Epithelial cell of esophagus (primary cell): ENCODE measurements at regions not wholly inside any gene's neighbourhood (a gene's known extent, or its start where the extent isn't known, plus 50 kb on each side); places are given as distances from the start of the nearest gene placed in this dataset.

Experiments
- DNase-seq: peaks from one replicate; pipeline ENCODE4 v3.0.0; 2010; ENCODE audit warnings: low read depth
- H3K4me3 ChIP-seq: 2 replicates; pipeline ENCODE4 v1.5.1; 2011; ENCODE audit warnings: mild to moderate bottlenecking, low read length, control low read depth
- CTCF ChIP-seq: IDR thresholded peaks from 2 replicates; pipeline ENCODE4 v1.5.1; 2011; ENCODE audit warnings: low read depth, mild to moderate bottlenecking, low read length, control low read depth, inconsistent platforms; ENCODE audit not compliant: insufficient read depth; ENCODE audit errors: missing control alignments

GRCh38 chr10:113228530-113228929, 278.5 kb downstream of the TCF7L2 start:
- no peak for TF ChIP-seq CTCF
- no peak overlapping the region for H3K4me3 ChIP-seq
- no peak for DNase-seq

DNA sequence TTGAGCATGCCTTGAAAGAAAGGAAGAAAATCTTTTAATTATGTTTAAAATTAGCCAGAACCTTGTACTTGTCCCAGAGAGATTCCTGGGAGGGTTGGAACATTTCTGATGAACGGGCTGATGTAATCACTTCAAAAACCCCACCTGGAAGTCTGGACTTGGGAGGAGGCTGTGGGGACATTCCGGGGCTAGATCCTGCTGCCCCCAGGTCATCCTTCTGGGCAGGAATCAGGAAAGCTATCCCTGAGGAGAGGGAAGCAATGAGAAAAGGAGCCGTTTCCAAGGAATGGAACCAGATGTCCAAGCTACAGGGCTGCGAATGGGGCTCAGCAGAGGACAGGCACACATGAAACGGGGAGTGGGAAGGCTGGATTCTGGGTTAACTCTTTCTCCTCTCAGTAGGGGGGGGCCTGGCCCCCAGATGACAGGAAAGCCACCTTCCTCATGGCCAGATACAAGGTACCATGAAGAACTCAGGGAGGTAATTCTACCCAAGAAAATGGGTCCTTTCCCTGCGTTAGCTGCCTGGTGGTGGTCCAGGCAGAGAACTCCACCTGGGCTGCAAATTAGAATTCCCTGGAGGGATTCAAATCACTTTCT, 280.1 kb downstream of the TCF7L2 start:
- H3K4me3 ChIP-seq = no peak overlapping the region
- no peak for DNase-seq
- no peak for TF ChIP-seq CTCF

GRCh38 chr10:113232928-113233511, 283.0 kb downstream of the TCF7L2 start:
- H3K4me3 ChIP-seq = no peak overlapping the region
- no peak for TF ChIP-seq CTCF
- no peak for DNase-seq

DNA sequence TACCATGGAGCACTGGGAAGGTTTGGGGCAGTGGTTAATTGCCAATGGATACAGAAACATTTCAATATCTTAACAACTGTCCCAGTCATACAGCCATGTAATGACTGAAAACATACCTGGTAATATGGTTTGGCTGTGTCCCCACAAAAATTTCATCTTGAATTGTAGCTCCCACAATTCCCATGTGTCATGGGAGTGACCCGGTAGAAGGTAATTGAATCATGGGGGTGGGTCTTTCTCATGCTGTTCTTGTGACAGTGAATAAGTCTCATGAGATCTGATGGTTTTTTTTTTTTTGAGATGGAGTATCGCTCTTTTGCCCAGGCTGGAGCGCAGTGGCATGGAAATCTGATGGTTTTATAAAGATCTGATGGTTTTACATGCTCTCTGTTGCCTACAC, 284.4 kb downstream of the TCF7L2 start:
- TF ChIP-seq CTCF = no peak
- no peak overlapping the region for H3K4me3 ChIP-seq
- DNase-seq = no peak

DNA sequence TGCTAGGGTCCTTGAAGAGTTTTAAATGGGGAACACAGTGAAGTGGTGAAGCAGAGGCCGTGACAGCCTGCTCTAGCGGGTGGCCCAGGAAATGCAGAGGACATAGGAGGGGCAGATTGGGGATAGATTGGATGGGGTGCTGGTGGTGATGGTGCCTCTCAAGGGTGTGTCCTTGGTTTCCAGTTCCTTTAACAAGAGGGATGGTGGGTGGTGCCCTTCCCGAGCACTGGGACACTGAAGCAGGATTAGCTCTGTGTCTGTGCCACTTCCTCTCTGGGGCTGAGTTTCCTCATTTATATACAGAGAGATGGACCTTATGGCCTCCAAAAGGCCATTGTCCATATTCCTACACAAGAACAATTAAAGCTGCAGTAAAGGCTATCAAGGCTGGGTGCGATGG, 285.5 kb downstream of the TCF7L2 start:
- DNase-seq = no peak
- H3K4me3 ChIP-seq = no peak overlapping the region
- no peak for TF ChIP-seq CTCF

DNA sequence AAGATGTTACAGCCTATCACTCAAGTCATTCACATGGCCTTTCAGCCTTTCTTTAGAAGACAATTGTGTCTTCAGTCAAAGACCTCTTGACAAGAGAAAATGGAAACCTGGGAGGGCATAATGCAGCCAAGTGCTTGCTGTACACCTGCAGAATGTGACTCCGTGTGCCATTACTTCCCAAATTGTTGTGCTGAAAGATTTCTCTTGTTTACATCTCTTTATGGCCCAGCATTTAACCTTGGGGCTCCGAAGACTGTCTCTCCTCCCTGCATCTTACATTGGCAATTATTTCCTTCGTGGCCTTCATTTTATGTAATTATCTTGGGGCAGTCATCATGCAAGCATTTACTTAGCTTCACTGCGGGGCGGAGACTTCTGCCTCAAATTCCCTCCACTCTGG, 287.0 kb downstream of the TCF7L2 start:
- TF ChIP-seq CTCF = no peak
- no peak overlapping the region for H3K4me3 ChIP-seq
- DNase-seq = no peak
